ENCODE measurements at regions not wholly inside any gene's neighbourhood (a gene's known extent, or its start where the extent isn't known, plus 50 kb on each side); places are given as distances from the start of the nearest gene placed in this dataset.

- TF ChIP-seq POLR2A (IDR thresholded peaks at IDR 0.05; ENCODE audit: low read length) (no peak), GATA1 (IDR thresholded peaks at IDR 0.05; ENCODE audit: low read depth, low read length) (no peak)
Observed at GRCh38 chr3:22115581-22115980, 364.6 kb upstream of the ZNF385D start.

Measured in erythroblast (primary cell).